HG03135 (cell line): ENCODE measurements at regions not wholly inside any gene's neighbourhood (a gene's known extent, or its start where the extent isn't known, plus 50 kb on each side); places are given as distances from the start of the nearest gene placed in this dataset.
"Not testable (repeated sequence)": the region's sequence is repeated elsewhere in the genome, so short reads cannot be mapped to it uniquely, and the experiment has no call there.

Experiments used
- ATAC-seq: cut with Tn5 transposase; IDR thresholded peaks from one replicate; pipeline ENCODE4 v1.9.1; 2021; ENCODE audit warnings: mild to moderate bottlenecking, moderate library complexity; ENCODE audit not compliant: unreplicated experiment

- ATAC-seq, result not testable (repeated sequence)
These were observed 355.9 kb upstream of the ARID1B start for GRCh38 chr6:156421301-156421700.

GRCh38 chr6:156420172-156420993 is 356.8 kb upstream of the ARID1B start:
- no peak for ATAC-seq

- ATAC-seq, result no peak
These were observed 357.6 kb upstream of the ARID1B start for GRCh38 chr6:156419594-156419993.

- no peak for ATAC-seq
These were observed 358.9 kb upstream of the ARID1B start for GRCh38 chr6:156418253-156418652.

- no peak for ATAC-seq
These were observed 360.8 kb upstream of the ARID1B start for GRCh38 chr6:156416391-156416790.

GRCh38 chr6:156413154-156413553 is 364.0 kb upstream of the ARID1B start:
- no peak for ATAC-seq

GRCh38 chr6:156410649-156411048 is 366.5 kb upstream of the ARID1B start:
- no peak for ATAC-seq

- ATAC-seq, result no peak
These were observed 368.5 kb upstream of the ARID1B start for GRCh38 chr6:156408655-156409054.

GRCh38 chr6:156407334-156407733 is 369.8 kb upstream of the ARID1B start:
- ATAC-seq, result no peak

GRCh38 chr6:156406688-156407087 is 370.5 kb upstream of the ARID1B start:
- ATAC-seq, result no peak

- ATAC-seq, result no peak
These were observed 371.1 kb upstream of the ARID1B start for GRCh38 chr6:156406099-156406498.

GRCh38 chr6:156402628-156403027 is 374.6 kb upstream of the ARID1B start:
- ATAC-seq, result no peak

- ATAC-seq, result no peak
These were observed 375.0 kb upstream of the ARID1B start for GRCh38 chr6:156402227-156402626.

- no peak for ATAC-seq
These were observed 376.7 kb upstream of the ARID1B start for GRCh38 chr6:156400487-156400886.

- ATAC-seq, result no peak
These were observed 378.2 kb upstream of the ARID1B start for GRCh38 chr6:156398966-156399365.

GRCh38 chr6:156398371-156398770 is 378.8 kb upstream of the ARID1B start:
- ATAC-seq, result no peak

GRCh38 chr6:156396791-156397418 is 380.3 kb upstream of the ARID1B start:
- no peak for ATAC-seq

GRCh38 chr6:156396068-156396771 is 381.0 kb upstream of the ARID1B start:
- peak; percentile 53 for ATAC-seq

- ATAC-seq, result peak; percentile 42
These were observed 381.9 kb upstream of the ARID1B start for GRCh38 chr6:156395276-156395675.

- no peak for ATAC-seq
These were observed 384.5 kb upstream of the ARID1B start for GRCh38 chr6:156392648-156393047.

GRCh38 chr6:156391977-156392376 is 385.2 kb upstream of the ARID1B start:
- no peak for ATAC-seq
